ENCODE measurements at regions not wholly inside any gene's neighbourhood (a gene's known extent, or its start where the extent isn't known, plus 50 kb on each side); places are given as distances from the start of the nearest gene placed in this dataset.

DNA sequence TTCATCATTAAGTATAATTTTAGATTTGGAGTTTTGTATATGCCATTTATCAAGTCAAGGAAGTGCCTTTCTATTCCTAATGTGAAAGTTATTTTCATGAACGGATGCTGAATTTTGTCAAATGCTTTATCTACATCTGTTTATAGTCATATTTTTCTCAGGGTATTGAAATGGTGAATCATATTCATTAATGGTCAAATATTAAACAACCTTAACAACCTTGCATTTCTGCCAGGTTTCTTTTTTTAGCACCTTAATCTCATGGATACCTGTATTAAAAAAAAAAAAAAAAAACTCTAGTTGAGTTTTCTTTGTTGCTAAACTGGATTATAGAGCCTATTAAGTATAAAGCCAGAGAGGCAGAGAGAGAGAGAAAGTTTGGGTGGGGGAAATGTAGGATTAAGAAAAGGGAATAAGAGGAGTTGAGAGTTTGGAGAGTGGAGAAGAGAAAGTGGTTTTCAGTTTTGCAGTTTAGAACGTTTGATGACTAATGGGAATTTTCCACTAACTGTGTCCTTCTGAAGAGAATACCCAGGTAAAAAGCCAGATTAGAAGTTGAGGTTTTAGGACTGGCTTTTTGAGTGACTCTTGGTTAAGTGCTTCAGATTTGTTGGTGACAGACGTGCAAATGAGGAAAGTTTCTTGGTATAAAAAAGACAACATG is 305.0 kb downstream of the HLX start:
- H3K4me3 ChIP-seq (ENCODE audit: low read length in 2 of 2): no peak overlapping the region
- no peak overlapping the region for H3K9ac ChIP-seq (ENCODE audit: low read depth in 1 of 2, low read length in 2 of 2)
- H3K9me3 ChIP-seq (ENCODE audit: control insufficient read depth in 2 of 2, low read length in 2 of 2): no peaks in the 10 kb centered on the region
- H3K4me1 ChIP-seq (ENCODE audit: control insufficient read depth in 2 of 2, insufficient read depth in 2 of 2, low read length in 2 of 2): no peaks in the 10 kb centered on the region
- H3K36me3 ChIP-seq (ENCODE audit: control insufficient read depth in 2 of 2, insufficient read depth in 2 of 2, low read length in 2 of 2): no peaks in the 10 kb centered on the region
- H3K27ac ChIP-seq (ENCODE audit: low read depth in 2 of 2, low read length in 2 of 2): no peak overlapping the region
- H3K27me3 ChIP-seq (ENCODE audit: control insufficient read depth in 2 of 2, insufficient read depth in 2 of 2, low read length in 2 of 2): no peaks in the 10 kb centered on the region

DNA sequence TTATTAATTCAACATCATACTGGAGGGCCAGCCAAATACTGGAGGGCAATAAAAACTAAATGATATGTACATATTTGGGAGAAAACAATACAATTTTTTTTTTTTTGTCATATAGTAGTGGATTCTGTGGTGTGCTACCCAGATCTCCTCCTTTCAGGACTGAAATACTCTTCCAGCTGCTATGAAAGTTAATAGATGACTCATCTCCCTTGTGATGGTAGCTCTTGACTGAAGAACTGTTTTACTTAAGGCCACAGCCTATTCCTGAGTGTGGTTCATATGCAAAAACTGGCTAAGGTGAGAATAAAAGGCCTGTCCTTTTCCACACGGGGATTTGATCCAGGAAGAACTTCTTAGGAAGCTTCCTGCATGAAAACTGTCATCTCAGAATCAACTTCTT is 307.9 kb downstream of the HLX start:
- no peak overlapping the region for H3K27ac ChIP-seq (ENCODE audit: low read depth in 2 of 2, low read length in 2 of 2)
- H3K36me3 ChIP-seq (ENCODE audit: control insufficient read depth in 2 of 2, insufficient read depth in 2 of 2, low read length in 2 of 2): no peaks in the 10 kb centered on the region
- H3K9me3 ChIP-seq (ENCODE audit: control insufficient read depth in 2 of 2, low read length in 2 of 2): no peaks in the 10 kb centered on the region
- no peak overlapping the region for H3K4me3 ChIP-seq (ENCODE audit: low read length in 2 of 2)
- no peak overlapping the region for H3K9ac ChIP-seq (ENCODE audit: low read depth in 1 of 2, low read length in 2 of 2)
- H3K27me3 ChIP-seq (ENCODE audit: control insufficient read depth in 2 of 2, insufficient read depth in 2 of 2, low read length in 2 of 2): no peaks in the 10 kb centered on the region
- H3K4me1 ChIP-seq (ENCODE audit: control insufficient read depth in 2 of 2, insufficient read depth in 2 of 2, low read length in 2 of 2): no peaks in the 10 kb centered on the region

DNA sequence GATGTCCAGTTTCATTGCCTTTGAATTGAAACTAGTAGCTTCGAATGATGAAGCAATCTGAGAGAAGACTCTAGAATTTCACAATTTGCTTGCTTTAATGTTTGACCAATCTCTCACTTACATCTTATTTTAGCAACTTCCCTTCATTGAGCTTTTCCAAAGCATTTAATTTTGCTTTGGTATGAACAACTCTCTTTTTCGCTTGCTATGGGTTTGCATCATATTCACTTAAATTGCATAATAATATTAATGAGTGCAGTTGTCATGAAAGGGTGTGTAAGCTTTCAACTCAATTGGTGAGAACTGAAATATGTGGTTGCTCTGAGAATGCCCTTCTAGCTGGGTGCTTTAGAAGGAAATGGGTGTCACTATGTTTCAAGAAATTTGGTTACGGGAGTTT is 309.2 kb downstream of the HLX start:
- no peak overlapping the region for H3K27ac ChIP-seq (ENCODE audit: low read depth in 2 of 2, low read length in 2 of 2)
- H3K36me3 ChIP-seq (ENCODE audit: control insufficient read depth in 2 of 2, insufficient read depth in 2 of 2, low read length in 2 of 2): no peaks in the 10 kb centered on the region
- H3K9me3 ChIP-seq (ENCODE audit: control insufficient read depth in 2 of 2, low read length in 2 of 2): no peaks in the 10 kb centered on the region
- H3K27me3 ChIP-seq (ENCODE audit: control insufficient read depth in 2 of 2, insufficient read depth in 2 of 2, low read length in 2 of 2): no peaks in the 10 kb centered on the region
- H3K4me3 ChIP-seq (ENCODE audit: low read length in 2 of 2): no peak overlapping the region
- no peaks in the 10 kb centered on the region for H3K4me1 ChIP-seq (ENCODE audit: control insufficient read depth in 2 of 2, insufficient read depth in 2 of 2, low read length in 2 of 2)
- H3K9ac ChIP-seq (ENCODE audit: low read depth in 1 of 2, low read length in 2 of 2): no peak overlapping the region

DNA sequence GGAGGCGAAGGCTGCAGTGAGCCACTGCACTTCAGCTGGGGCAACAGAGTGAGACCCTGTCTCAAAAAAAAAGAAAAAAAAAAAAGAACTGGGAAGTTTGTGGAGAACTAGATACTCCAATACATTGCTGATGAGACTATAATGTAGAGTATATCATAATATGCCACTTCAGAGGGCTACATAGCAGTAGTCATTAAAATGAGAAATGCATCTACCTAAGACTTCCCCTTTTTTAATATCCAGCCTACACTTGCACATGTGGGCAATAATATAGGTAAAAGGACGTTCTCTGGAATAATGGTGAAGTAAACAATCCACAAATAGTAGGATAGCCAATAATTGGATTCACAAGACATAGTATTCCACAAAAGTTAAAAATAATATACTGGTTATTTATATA is 311.0 kb downstream of the HLX start:
- Histone ChIP-seq H3K4me3 (ENCODE audit: low read length in 2 of 2) (no peak overlapping the region), H3K27ac (ENCODE audit: low read depth in 2 of 2, low read length in 2 of 2) (no peak overlapping the region)

DNA sequence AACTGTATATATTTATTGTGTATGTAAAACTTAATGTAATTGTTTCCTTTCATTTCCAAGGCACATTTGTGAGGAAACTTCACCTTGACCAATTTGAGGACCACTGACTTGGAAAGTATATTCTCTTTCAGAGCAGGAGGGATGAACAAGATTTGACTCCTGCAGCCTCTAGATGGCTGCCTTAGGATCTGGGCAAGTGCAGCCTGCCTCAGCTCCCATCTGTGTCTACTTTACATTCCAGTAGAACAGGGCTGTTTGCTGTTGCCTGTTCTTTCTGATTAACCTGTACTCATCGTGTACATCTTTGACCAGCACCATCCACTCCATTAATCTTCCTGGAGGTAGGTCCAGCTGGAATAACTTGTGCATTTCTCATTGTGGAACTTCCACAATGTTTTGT is 312.8 kb downstream of the HLX start:
- H3K4me3 ChIP-seq (ENCODE audit: low read length in 2 of 2): no peak overlapping the region
- H3K4me1 ChIP-seq (ENCODE audit: control insufficient read depth in 2 of 2, insufficient read depth in 2 of 2, low read length in 2 of 2): no peaks in the 10 kb centered on the region
- no peaks in the 10 kb centered on the region for H3K27me3 ChIP-seq (ENCODE audit: control insufficient read depth in 2 of 2, insufficient read depth in 2 of 2, low read length in 2 of 2)
- H3K9me3 ChIP-seq (ENCODE audit: control insufficient read depth in 2 of 2, low read length in 2 of 2): no peaks in the 10 kb centered on the region
- no peaks in the 10 kb centered on the region for H3K36me3 ChIP-seq (ENCODE audit: control insufficient read depth in 2 of 2, insufficient read depth in 2 of 2, low read length in 2 of 2)
- no peak overlapping the region for H3K9ac ChIP-seq (ENCODE audit: low read depth in 1 of 2, low read length in 2 of 2)
- H3K27ac ChIP-seq (ENCODE audit: low read depth in 2 of 2, low read length in 2 of 2): no peak overlapping the region

More for the DNA sequence above, 311.0 kb downstream of the HLX start:
- Histone ChIP-seq H3K4me1 (ENCODE audit: control insufficient read depth in 2 of 2, insufficient read depth in 2 of 2, low read length in 2 of 2) (no peaks in the 10 kb centered on the region), H3K9ac (ENCODE audit: low read depth in 1 of 2, low read length in 2 of 2) (no peak overlapping the region), H3K36me3 (ENCODE audit: control insufficient read depth in 2 of 2, insufficient read depth in 2 of 2, low read length in 2 of 2) (no peaks in the 10 kb centered on the region), H3K27me3 (ENCODE audit: control insufficient read depth in 2 of 2, insufficient read depth in 2 of 2, low read length in 2 of 2) (no peaks in the 10 kb centered on the region), H3K9me3 (ENCODE audit: control insufficient read depth in 2 of 2, low read length in 2 of 2) (no peaks in the 10 kb centered on the region)

DNA sequence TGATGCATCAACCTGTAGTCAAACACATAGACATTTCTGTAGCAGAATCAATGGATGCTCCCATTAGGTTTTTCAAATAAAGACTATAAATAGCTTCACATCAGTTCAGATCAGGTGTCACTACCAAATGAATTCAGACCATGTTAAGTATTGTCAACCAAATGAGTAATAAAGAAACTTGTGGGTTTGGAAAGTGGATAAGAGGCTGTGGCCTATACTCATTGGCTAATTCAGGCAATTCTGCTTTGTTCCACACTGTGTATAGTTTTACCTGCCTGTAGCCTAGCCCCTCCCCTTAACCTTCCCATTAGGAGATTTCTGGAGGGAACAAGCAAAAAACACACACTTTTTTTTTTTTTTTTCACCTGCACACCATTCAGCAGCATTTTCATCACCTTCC is 321.2 kb downstream of the HLX start:
- H3K36me3 ChIP-seq (ENCODE audit: control insufficient read depth in 2 of 2, insufficient read depth in 2 of 2, low read length in 2 of 2): no peaks in the 10 kb centered on the region
- no peaks in the 10 kb centered on the region for H3K27me3 ChIP-seq (ENCODE audit: control insufficient read depth in 2 of 2, insufficient read depth in 2 of 2, low read length in 2 of 2)
- no peaks in the 10 kb centered on the region for H3K4me1 ChIP-seq (ENCODE audit: control insufficient read depth in 2 of 2, insufficient read depth in 2 of 2, low read length in 2 of 2)
- no peak overlapping the region for H3K9ac ChIP-seq (ENCODE audit: low read depth in 1 of 2, low read length in 2 of 2)
- H3K9me3 ChIP-seq (ENCODE audit: control insufficient read depth in 2 of 2, low read length in 2 of 2): no peaks in the 10 kb centered on the region
- H3K4me3 ChIP-seq (ENCODE audit: low read length in 2 of 2): no peak overlapping the region
- H3K27ac ChIP-seq (ENCODE audit: low read depth in 2 of 2, low read length in 2 of 2): no peak overlapping the region

DNA sequence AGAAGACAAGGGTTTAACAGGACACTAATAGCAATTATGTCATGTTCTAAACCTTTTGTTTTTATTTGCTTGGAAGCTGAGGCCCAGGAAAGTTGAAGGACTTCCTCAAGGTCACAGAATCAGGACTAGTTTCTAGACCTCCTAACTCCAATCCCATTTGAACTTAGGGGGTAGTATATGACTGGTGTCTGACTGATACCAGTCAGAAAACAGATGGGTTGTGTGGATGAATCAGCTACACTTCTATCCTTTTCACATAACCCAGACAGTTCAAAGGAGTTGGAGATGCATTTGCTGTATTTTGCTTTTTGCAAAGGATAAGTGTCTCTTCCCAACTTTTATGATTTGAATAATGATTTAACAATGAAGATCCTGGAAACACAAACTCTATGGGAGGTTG is 322.5 kb downstream of the HLX start:
- Histone ChIP-seq H3K36me3 (ENCODE audit: control insufficient read depth in 2 of 2, insufficient read depth in 2 of 2, low read length in 2 of 2) (no peaks in the 10 kb centered on the region), H3K9me3 (ENCODE audit: control insufficient read depth in 2 of 2, low read length in 2 of 2) (no peaks in the 10 kb centered on the region), H3K9ac (ENCODE audit: low read depth in 1 of 2, low read length in 2 of 2) (no peak overlapping the region), H3K4me1 (ENCODE audit: control insufficient read depth in 2 of 2, insufficient read depth in 2 of 2, low read length in 2 of 2) (no peaks in the 10 kb centered on the region), H3K27ac (ENCODE audit: low read depth in 2 of 2, low read length in 2 of 2) (no peak overlapping the region), H3K27me3 (ENCODE audit: control insufficient read depth in 2 of 2, insufficient read depth in 2 of 2, low read length in 2 of 2) (no peaks in the 10 kb centered on the region), H3K4me3 (ENCODE audit: low read length in 2 of 2) (no peak overlapping the region)

DNA sequence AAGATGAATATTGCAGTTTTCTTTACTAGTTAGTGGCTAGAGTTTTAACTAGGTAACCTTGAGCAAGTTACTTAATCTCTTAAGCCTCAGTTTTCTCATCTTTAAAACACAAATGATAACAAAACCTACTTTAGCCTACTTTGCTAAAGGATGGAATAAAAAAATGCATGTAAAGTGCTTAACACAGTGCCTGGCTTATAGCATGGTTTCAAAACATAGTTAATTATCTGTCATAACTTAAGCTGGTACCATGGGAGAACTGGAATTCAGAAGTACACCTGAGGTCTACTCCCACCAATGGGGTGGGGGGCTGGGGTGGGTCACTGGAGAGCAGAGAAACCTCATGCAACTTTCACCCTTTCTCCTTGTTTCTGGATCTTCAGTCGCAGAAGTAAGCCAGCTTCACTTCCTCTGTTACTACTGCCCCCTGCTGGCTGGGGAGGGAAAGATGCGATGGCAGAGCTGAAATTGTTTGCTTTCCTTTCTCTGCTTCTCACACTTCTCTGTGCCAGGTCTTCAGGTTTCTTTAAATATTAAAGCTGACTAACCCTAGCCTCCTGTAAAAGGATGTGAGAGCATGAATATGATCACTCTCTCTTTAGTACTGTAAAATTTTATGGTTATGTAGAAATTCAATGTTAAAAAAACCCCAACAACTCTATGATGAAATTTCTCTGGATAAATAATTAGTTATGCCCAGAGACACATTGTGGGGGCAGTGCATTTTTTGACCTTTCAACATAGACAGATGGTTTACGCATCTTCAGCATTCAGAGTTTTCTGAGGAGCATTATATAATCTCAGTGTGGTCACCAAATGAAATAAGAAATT is 324.2 kb downstream of the HLX start:
- no peaks in the 10 kb centered on the region for H3K9me3 ChIP-seq (ENCODE audit: control insufficient read depth in 2 of 2, low read length in 2 of 2)
- no peaks in the 10 kb centered on the region for H3K36me3 ChIP-seq (ENCODE audit: control insufficient read depth in 2 of 2, insufficient read depth in 2 of 2, low read length in 2 of 2)
- H3K27me3 ChIP-seq (ENCODE audit: control insufficient read depth in 2 of 2, insufficient read depth in 2 of 2, low read length in 2 of 2): no peaks in the 10 kb centered on the region
- H3K27ac ChIP-seq (ENCODE audit: low read depth in 2 of 2, low read length in 2 of 2): no peak overlapping the region
- H3K4me1 ChIP-seq (ENCODE audit: control insufficient read depth in 2 of 2, insufficient read depth in 2 of 2, low read length in 2 of 2): no peaks in the 10 kb centered on the region
- no peak overlapping the region for H3K9ac ChIP-seq (ENCODE audit: low read depth in 1 of 2, low read length in 2 of 2)
- no peak overlapping the region for H3K4me3 ChIP-seq (ENCODE audit: low read length in 2 of 2)

DNA sequence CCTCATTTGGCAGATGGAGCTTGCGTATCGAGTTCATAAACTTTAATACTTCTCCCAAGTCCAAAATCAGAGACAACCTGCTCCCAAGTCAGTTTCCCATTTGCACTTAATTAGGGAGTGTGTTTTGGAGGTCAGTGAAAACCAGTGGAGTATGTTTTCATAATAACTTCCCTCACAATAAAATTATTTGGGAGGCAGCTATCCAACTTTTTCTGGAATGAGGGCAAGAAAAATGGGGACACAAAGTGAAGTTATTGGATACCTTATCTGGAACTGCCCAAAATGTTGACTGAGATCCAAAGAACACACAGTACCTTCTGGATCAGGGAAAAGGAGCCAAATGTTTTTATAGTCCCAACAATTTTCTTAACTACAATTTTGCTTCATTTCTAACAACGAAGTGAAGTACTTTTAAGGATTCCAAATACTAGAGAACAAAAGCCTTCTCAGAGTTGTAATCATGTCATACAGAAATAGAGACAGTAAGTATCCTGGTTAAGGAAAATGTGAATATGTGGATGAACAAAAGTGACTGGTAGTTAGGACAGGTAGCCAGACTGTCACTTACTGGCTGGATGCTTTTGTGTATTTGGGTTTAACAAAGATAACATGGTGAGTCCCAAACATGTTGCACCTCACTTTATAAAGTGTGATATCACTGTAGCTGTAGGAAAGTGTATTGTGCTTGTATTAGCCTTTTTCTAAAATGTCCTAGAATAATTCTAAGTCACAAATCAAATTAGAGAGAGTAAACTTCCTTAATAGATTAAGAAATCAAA is 325.0 kb downstream of the HLX start:
- H3K9ac ChIP-seq (ENCODE audit: low read depth in 1 of 2, low read length in 2 of 2): no peak overlapping the region
- H3K9me3 ChIP-seq (ENCODE audit: control insufficient read depth in 2 of 2, low read length in 2 of 2): no peaks in the 10 kb centered on the region
- H3K27me3 ChIP-seq (ENCODE audit: control insufficient read depth in 2 of 2, insufficient read depth in 2 of 2, low read length in 2 of 2): no peaks in the 10 kb centered on the region
- no peaks in the 10 kb centered on the region for H3K4me1 ChIP-seq (ENCODE audit: control insufficient read depth in 2 of 2, insufficient read depth in 2 of 2, low read length in 2 of 2)
- H3K4me3 ChIP-seq (ENCODE audit: low read length in 2 of 2): no peak overlapping the region
- no peak overlapping the region for H3K27ac ChIP-seq (ENCODE audit: low read depth in 2 of 2, low read length in 2 of 2)
- no peaks in the 10 kb centered on the region for H3K36me3 ChIP-seq (ENCODE audit: control insufficient read depth in 2 of 2, insufficient read depth in 2 of 2, low read length in 2 of 2)

DNA sequence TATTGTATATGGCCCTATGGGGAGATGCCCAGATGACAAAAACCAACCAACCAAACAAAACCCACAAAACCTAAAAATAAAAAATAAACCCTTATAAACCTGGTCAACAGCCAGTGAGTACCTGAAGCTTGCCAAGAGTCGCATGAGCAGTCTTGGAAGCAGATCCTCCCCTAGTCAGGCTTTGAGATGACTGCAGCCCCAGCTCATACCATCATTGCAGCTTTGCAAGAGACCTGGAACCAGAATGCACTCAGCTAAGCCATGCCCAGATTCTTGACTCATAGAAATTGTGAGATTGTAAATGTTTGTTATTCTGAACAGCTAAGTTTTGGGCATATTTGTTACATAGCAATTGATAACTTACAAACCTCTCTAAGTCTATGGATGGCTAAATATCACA is 326.8 kb downstream of the HLX start:
- no peaks in the 10 kb centered on the region for H3K27me3 ChIP-seq (ENCODE audit: control insufficient read depth in 2 of 2, insufficient read depth in 2 of 2, low read length in 2 of 2)
- H3K4me1 ChIP-seq (ENCODE audit: control insufficient read depth in 2 of 2, insufficient read depth in 2 of 2, low read length in 2 of 2): no peaks in the 10 kb centered on the region
- no peaks in the 10 kb centered on the region for H3K9me3 ChIP-seq (ENCODE audit: control insufficient read depth in 2 of 2, low read length in 2 of 2)
- H3K36me3 ChIP-seq (ENCODE audit: control insufficient read depth in 2 of 2, insufficient read depth in 2 of 2, low read length in 2 of 2): no peaks in the 10 kb centered on the region
- no peak overlapping the region for H3K27ac ChIP-seq (ENCODE audit: low read depth in 2 of 2, low read length in 2 of 2)
- no peak overlapping the region for H3K9ac ChIP-seq (ENCODE audit: low read depth in 1 of 2, low read length in 2 of 2)
- H3K4me3 ChIP-seq (ENCODE audit: low read length in 2 of 2): no peak overlapping the region
